H1 (cell line): ENCODE measurements at regions not wholly inside any gene's neighbourhood (a gene's known extent, or its start where the extent isn't known, plus 50 kb on each side); places are given as distances from the start of the nearest gene placed in this dataset.

Experiments
- CEBPB ChIP-seq: IDR thresholded peaks from 2 replicates; pipeline ENCODE4 v1.6.1; 2012; ENCODE audit warnings: low read depth, low read length
- CHD7 ChIP-seq: fragments of 300-600 bp; sonication (generic); IDR thresholded peaks from 2 replicates; pipeline ENCODE4 v1.7.1; 2012; ENCODE audit warnings: low read length, moderate library complexity, mild to moderate bottlenecking, inconsistent platforms; ENCODE audit not compliant: insufficient replicate concordance
- GTF2F1 ChIP-seq: IDR thresholded peaks from 2 replicates; pipeline ENCODE4 v1.6.1; 2012; ENCODE audit warnings: low read depth, low read length, improper control_type of control experiment, borderline replicate concordance
- HDAC6 ChIP-seq: IDR thresholded peaks from one replicate; pipeline ENCODE4 v1.7.1; 2012; ENCODE audit warnings: low read depth, mild to moderate bottlenecking, inconsistent platforms, low read length, moderate library complexity
- MAX ChIP-seq: IDR thresholded peaks from 2 replicates; pipeline ENCODE4 v1.6.1; 2012; ENCODE audit warnings: inconsistent platforms
- NANOG ChIP-seq: IDR thresholded peaks from 2 replicates; pipeline ENCODE4 v1.6.1; 2011; ENCODE audit warnings: low read length, low read depth, mild to moderate bottlenecking, inconsistent platforms; ENCODE audit not compliant: insufficient read depth, poor library complexity, severe bottlenecking
- POLR2AphosphoS5 ChIP-seq: IDR thresholded peaks from 2 replicates; pipeline ENCODE4 v1.6.1; 2011; ENCODE audit warnings: low read depth, low read length
- POU5F1 ChIP-seq: IDR thresholded peaks from 2 replicates; pipeline ENCODE4 v1.6.1; 2011; ENCODE audit warnings: low read depth, mild to moderate bottlenecking, low read length, moderate library complexity
- RXRA ChIP-seq: IDR thresholded peaks from 2 replicates; pipeline ENCODE4 v1.6.1; 2011; ENCODE audit warnings: low read depth, mild to moderate bottlenecking, low read length, moderate library complexity; ENCODE audit not compliant: insufficient read depth
- SIRT6 ChIP-seq: IDR thresholded peaks from one replicate; pipeline ENCODE4 v1.7.1; 2012; ENCODE audit warnings: low read length, inconsistent platforms
- SP2 ChIP-seq: IDR thresholded peaks from 2 replicates; pipeline ENCODE4 v1.6.1; 2012; ENCODE audit warnings: mild to moderate bottlenecking, low read length, inconsistent platforms
- TAF7 ChIP-seq: optimal IDR thresholded peaks from 2 replicates; pipeline ENCODE3; 2011; ENCODE audit warnings: low read depth, mild to moderate bottlenecking, inconsistent platforms, low read length, moderate library complexity, borderline replicate concordance

GRCh38 chr15:91779960-91780359 lies 73.5 kb upstream of the SLCO3A1 start (continued):
- TF ChIP-seq CHD7 (no peak), SP2 (no peak), POU5F1 (no peak), NANOG (no peak), POLR2AphosphoS5 (no peak), CEBPB (no peak), RXRA (no peak), TAF7 (no peak), MAX (no peak), SIRT6 (no peak), GTF2F1 (no peak), HDAC6 (no peak)
- TF ChIP-seq, all 59 proteins: peak for 0
